Mesothelial cell of epicardium (in vitro differentiated cells): ENCODE measurements at regions not wholly inside any gene's neighbourhood (a gene's known extent, or its start where the extent isn't known, plus 50 kb on each side); places are given as distances from the start of the nearest gene placed in this dataset.

ENCODE experiments used
- DNase-seq, 2 experiments: peaks; one replicate each; pipeline ENCODE4 v3.0.0; 2021; ENCODE audit warnings: low spot score in 2 of 2; ENCODE audit not compliant: unreplicated experiment in 2 of 2
- H3K27ac Mint-ChIP-seq: 2 replicates; pipeline ENCODE4 v1.8.0; 2021; ENCODE audit warnings: mixed read lengths
- H3K27me3 Mint-ChIP-seq: 2 replicates; pipeline ENCODE4 v1.8.0; 2021; ENCODE audit warnings: low read depth, mixed read lengths
- H3K36me3 Mint-ChIP-seq: 2 replicates; pipeline ENCODE4 v1.8.0; 2021; ENCODE audit warnings: mixed read lengths
- H3K4me1 Mint-ChIP-seq: 2 replicates; pipeline ENCODE4 v1.8.0; 2021; ENCODE audit warnings: mixed read lengths
- H3K4me3 Mint-ChIP-seq: 2 replicates; pipeline ENCODE4 v1.8.0; 2021; ENCODE audit warnings: mild to moderate bottlenecking, moderate library complexity, mixed read lengths
- H3K9me3 Mint-ChIP-seq: 2 replicates; pipeline ENCODE4 v1.8.0; 2021; ENCODE audit warnings: mixed read lengths
- TF ChIP-seq, protein P1 (sequence below): fragments of 200-600 bp; sonication (generic); IDR thresholded peaks from one replicate; pipeline ENCODE4 v1.5.0; 2021; ENCODE audit warnings: antibody characterized with exemption; ENCODE audit not compliant: unreplicated experiment

- H3K4me1 Mint-ChIP-seq, result peaks cover 5% of the 10 kb centered on the region
- no peak overlapping the region for H3K27ac Mint-ChIP-seq
- no peak for DNase-seq
- H3K9me3 Mint-ChIP-seq, result peaks cover 16% of the 10 kb centered on the region
- peaks cover 4% of the 10 kb centered on the region for H3K36me3 Mint-ChIP-seq
- H3K27me3 Mint-ChIP-seq, result peaks cover 26% of the 10 kb centered on the region
- TF ChIP-seq, protein P1, sequence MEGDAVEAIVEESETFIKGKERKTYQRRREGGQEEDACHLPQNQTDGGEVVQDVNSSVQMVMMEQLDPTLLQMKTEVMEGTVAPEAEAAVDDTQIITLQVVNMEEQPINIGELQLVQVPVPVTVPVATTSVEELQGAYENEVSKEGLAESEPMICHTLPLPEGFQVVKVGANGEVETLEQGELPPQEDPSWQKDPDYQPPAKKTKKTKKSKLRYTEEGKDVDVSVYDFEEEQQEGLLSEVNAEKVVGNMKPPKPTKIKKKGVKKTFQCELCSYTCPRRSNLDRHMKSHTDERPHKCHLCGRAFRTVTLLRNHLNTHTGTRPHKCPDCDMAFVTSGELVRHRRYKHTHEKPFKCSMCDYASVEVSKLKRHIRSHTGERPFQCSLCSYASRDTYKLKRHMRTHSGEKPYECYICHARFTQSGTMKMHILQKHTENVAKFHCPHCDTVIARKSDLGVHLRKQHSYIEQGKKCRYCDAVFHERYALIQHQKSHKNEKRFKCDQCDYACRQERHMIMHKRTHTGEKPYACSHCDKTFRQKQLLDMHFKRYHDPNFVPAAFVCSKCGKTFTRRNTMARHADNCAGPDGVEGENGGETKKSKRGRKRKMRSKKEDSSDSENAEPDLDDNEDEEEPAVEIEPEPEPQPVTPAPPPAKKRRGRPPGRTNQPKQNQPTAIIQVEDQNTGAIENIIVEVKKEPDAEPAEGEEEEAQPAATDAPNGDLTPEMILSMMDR, result no peak
- no peak overlapping the region for H3K4me3 Mint-ChIP-seq
Observed at GRCh38 chr15:77844798-77845446, 212.2 kb upstream of the LINGO1 start.

- H3K27ac Mint-ChIP-seq, result no peak overlapping the region
- H3K9me3 Mint-ChIP-seq, result peaks cover 9% of the 10 kb centered on the region
- H3K27me3 Mint-ChIP-seq, result peaks cover 28% of the 10 kb centered on the region
- TF ChIP-seq, protein P1, result no peak
- no peaks in the 10 kb centered on the region for H3K36me3 Mint-ChIP-seq
- H3K4me3 Mint-ChIP-seq, result no peak overlapping the region
- peaks cover 5% of the 10 kb centered on the region for H3K4me1 Mint-ChIP-seq
- DNase-seq, result no peak
Observed at GRCh38 chr15:77843546-77843945, 210.8 kb upstream of the LINGO1 start.

DNA sequence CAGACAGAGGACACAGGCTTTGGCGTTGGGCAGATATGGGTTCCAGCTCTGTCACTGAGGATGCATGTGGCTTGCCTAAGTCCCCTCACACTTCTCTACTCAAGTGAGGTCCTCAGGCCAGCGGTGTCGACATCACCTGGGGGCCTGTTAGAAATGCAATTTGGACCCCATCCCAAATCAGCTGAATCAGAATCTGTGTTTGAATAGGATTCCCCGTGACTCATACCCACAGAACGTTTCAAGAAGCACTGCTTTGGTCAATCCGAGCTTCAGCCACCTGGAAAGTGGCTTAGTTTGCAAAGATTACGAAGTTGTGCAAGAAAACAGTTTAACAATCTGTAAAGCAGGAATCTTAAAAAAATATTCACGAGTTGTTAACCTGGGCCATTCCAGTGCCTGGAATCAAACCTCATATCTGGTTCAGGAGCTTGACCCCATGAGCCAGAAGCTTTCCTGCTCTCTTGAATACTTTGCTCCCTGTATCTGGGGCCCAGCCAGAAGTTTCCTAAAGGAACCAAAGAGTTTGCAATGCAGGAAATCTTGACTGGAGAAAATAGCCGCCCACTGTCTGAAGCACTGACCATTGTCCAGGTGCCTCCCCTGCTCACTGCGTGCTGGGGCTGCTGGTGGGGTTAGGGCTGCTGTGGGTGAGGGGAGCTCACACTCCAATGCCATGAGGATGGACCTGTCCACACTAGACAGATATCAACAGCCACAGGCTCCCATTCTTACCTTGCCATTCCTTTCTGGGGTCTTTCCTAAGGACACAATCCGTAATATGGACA is 208.5 kb upstream of the LINGO1 start:
- no peaks in the 10 kb centered on the region for H3K36me3 Mint-ChIP-seq
- H3K27me3 Mint-ChIP-seq, result peaks cover 15% of the 10 kb centered on the region
- H3K9me3 Mint-ChIP-seq, result peaks cover 9% of the 10 kb centered on the region
- TF ChIP-seq, protein P1, result no peak
- H3K4me1 Mint-ChIP-seq, result peaks cover 5% of the 10 kb centered on the region
- no peak overlapping the region for H3K27ac Mint-ChIP-seq
- DNase-seq, result no peak
- H3K4me3 Mint-ChIP-seq, result no peak overlapping the region

DNA sequence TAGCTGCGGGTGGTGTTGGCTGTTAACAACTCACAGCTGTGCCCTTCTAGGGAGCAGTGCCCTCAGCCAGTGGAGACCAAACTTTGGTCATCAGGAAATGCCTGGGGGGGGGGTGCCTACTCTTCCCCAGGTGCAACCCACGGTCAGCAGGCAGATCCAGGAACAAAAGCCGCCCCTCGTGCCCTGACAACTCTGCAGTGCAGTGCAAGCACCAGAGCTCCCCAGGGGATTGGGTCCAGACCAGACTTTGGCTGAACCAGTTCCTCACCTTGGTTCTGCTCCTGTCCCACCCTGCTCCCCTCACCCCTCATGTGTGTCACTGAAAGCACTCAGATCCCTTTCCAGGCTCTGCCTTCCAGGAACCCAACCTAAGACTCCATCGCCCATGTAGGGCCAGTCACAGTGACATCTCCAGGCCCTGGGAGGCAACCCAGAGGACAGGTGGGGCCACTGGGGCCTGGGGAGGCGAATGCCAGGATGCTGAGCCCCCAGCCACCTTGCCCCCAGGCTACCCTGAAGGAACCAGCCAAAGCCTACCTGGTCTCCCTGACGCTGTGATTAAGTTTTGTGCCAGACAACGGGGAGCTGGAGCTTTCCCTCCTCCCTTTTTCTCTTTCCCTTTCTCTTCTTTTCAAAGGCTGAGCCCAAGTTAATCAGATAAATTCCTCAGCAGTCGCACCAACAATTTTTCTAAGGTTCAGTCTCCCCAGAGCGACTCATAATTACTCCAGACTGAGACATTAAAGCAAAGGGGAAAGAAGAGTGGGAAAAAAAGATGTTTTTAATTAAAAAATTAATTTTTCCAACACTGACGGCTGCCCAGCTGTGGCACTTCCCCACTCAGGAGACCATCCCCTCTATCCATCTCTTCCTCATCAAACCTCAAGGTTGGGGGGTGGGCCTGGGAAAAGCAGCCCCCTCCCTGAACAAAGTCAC is 207.5 kb upstream of the LINGO1 start:
- Mint-ChIP-seq H3K4me3 (no peak overlapping the region), H3K4me1 (peaks cover 5% of the 10 kb centered on the region), H3K9me3 (peaks cover 9% of the 10 kb centered on the region), H3K36me3 (no peaks in the 10 kb centered on the region), H3K27me3 (peaks cover 12% of the 10 kb centered on the region), H3K27ac (no peak overlapping the region)
- DNase-seq, result peak in 1 of 2 experiments; percentile 10
- TF ChIP-seq, protein P1, result no peak

GRCh38 chr15:77839456-77839855 is 206.7 kb upstream of the LINGO1 start:
- Mint-ChIP-seq H3K27me3 (peaks cover 9% of the 10 kb centered on the region), H3K27ac (no peak overlapping the region), H3K4me1 (peaks cover 5% of the 10 kb centered on the region), H3K4me3 (no peak overlapping the region), H3K9me3 (peaks cover 3% of the 10 kb centered on the region), H3K36me3 (no peaks in the 10 kb centered on the region)
- DNase-seq, result no peak
- TF ChIP-seq, protein P1, result no peak
